ENCODE measurements at regions not wholly inside any gene's neighbourhood (a gene's known extent, or its start where the extent isn't known, plus 50 kb on each side); places are given as distances from the start of the nearest gene placed in this dataset.

GRCh38 chr10:29142516-29143314 lies 146.2 kb upstream of the LYZL1 start:
- H3K27ac ChIP-seq (ENCODE audit: extremely low read depth, low read depth, low read length), result no peak overlapping the region
- no peak overlapping the region for H3K4me3 ChIP-seq (ENCODE audit: low read depth, low read length)
- ChIA-PET CTCF (interaction anchor here (0.6 kb wide), 1 partner anchor 393 kb away, joined by 3 read pairs; no protein-coding TSS in a partner anchor), POLR2A (no interaction called here)
- no peak for TF ChIP-seq ZNF23 (tag by site-specific recombination; IDR thresholded peaks at IDR 0.05; ENCODE audit: borderline replicate concordance)
- no peak for TF ChIP-seq ZNF654 (tag by site-specific recombination; IDR thresholded peaks at IDR 0.05; ENCODE audit: low read depth)
- TF ChIP-seq, protein P1, sequence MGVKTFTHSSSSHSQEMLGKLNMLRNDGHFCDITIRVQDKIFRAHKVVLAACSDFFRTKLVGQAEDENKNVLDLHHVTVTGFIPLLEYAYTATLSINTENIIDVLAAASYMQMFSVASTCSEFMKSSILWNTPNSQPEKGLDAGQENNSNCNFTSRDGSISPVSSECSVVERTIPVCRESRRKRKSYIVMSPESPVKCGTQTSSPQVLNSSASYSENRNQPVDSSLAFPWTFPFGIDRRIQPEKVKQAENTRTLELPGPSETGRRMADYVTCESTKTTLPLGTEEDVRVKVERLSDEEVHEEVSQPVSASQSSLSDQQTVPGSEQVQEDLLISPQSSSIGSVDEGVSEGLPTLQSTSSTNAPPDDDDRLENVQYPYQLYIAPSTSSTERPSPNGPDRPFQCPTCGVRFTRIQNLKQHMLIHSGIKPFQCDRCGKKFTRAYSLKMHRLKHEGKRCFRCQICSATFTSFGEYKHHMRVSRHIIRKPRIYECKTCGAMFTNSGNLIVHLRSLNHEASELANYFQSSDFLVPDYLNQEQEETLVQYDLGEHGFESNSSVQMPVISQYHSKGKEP (tag by site-specific recombination; IDR thresholded peaks at IDR 0.05), result no peak
- TF ChIP-seq WT1 (tag by site-specific recombination; IDR thresholded peaks at IDR 0.05), result no peak
- H3K4me1 ChIP-seq (ENCODE audit: control insufficient read depth, insufficient read depth, low read length), result no peaks in the 10 kb centered on the region
- H3K36me3 ChIP-seq (ENCODE audit: control insufficient read depth in 2 of 2, insufficient read depth in 1 of 2, low read length in 2 of 2), result no peaks in the 10 kb centered on the region
- H3K9me3 ChIP-seq (ENCODE audit: control insufficient read depth, insufficient read depth, low read depth, low read length), result no peaks in the 10 kb centered on the region

GRCh38 chr10:29144126-29144525 lies 144.7 kb upstream of the LYZL1 start:
- Histone ChIP-seq H3K4me3 (ENCODE audit: low read depth, low read length) (no peak overlapping the region), H3K9me3 (ENCODE audit: control insufficient read depth, insufficient read depth, low read depth, low read length) (no peaks in the 10 kb centered on the region), H3K27ac (ENCODE audit: extremely low read depth, low read depth, low read length) (no peak overlapping the region), H3K36me3 (ENCODE audit: control insufficient read depth in 2 of 2, insufficient read depth in 1 of 2, low read length in 2 of 2) (no peaks in the 10 kb centered on the region), H3K4me1 (ENCODE audit: control insufficient read depth, insufficient read depth, low read length) (no peaks in the 10 kb centered on the region)
- POLR2A ChIA-PET, result interaction anchor here (1.0 kb wide), 1 partner anchor 525 kb away, joined by 3 read pairs; no protein-coding TSS in a partner anchor
- CTCF ChIA-PET, result interaction anchor here (1.3 kb wide), 1 partner anchor 160 kb away, joined by 3 read pairs; no protein-coding TSS in a partner anchor
- TF ChIP-seq KLF10 (tag by site-specific recombination; IDR thresholded peaks at IDR 0.05) (no peak), ZNF416 (tag by site-specific recombination; IDR thresholded peaks at IDR 0.05) (no peak), ZNF530 (tag by site-specific recombination; IDR thresholded peaks at IDR 0.05; ENCODE audit: low read depth) (no peak), ZNF768 (tag by site-specific recombination; IDR thresholded peaks at IDR 0.05) (no peak), SETDB1 (IDR thresholded peaks at IDR 0.05; ENCODE audit: insufficient read length, low read length) (no peak), PRDM6 (tag by site-specific recombination; IDR thresholded peaks at IDR 0.05) (no peak), ZNF626 (tag by site-specific recombination; IDR thresholded peaks at IDR 0.05) (no peak), ZNF561 (tag by site-specific recombination; IDR thresholded peaks at IDR 0.05; ENCODE audit: borderline replicate concordance) (no peak), ZNF555 (tag by site-specific recombination; conservative IDR thresholded peaks at IDR 0.05) (no peak), HOXA7 (CRISPR knock-in tag; IDR thresholded peaks at IDR 0.05; ENCODE audit: borderline replicate concordance) (no peak), ZNF596 (tag by site-specific recombination; IDR thresholded peaks at IDR 0.05) (no peak)

- TF ChIP-seq SCRT1 (tag by site-specific recombination; IDR thresholded peaks at IDR 0.05; ENCODE audit: borderline replicate concordance) (no peak), PRDM1 (tag by site-specific recombination; IDR thresholded peaks at IDR 0.05) (peak; percentile 70), ZNF184 (tag by site-specific recombination; IDR thresholded peaks at IDR 0.05) (no peak), ZNF202 (tag by site-specific recombination; IDR thresholded peaks at IDR 0.05; ENCODE audit: borderline replicate concordance) (no peak), ZNF391 (tag by site-specific recombination; IDR thresholded peaks at IDR 0.05; ENCODE audit: borderline replicate concordance, low read depth) (no peak), ZNF133 (tag by site-specific recombination; IDR thresholded peaks at IDR 0.05) (no peak), YY1 (tag by site-specific recombination; IDR thresholded peaks at IDR 0.05) (no peak)
- no peak overlapping the region for H3K4me3 ChIP-seq (ENCODE audit: low read depth, low read length)
- H3K36me3 ChIP-seq (ENCODE audit: control insufficient read depth in 2 of 2, insufficient read depth in 1 of 2, low read length in 2 of 2), result no peaks in the 10 kb centered on the region
- H3K9me3 ChIP-seq (ENCODE audit: control insufficient read depth, insufficient read depth, low read depth, low read length), result no peaks in the 10 kb centered on the region
- no peaks in the 10 kb centered on the region for H3K4me1 ChIP-seq (ENCODE audit: control insufficient read depth, insufficient read depth, low read length)
- ChIA-PET CTCF (interaction anchor here (0.6 kb wide), 1 partner anchor 482 kb away, joined by 3 read pairs; no protein-coding TSS in a partner anchor), POLR2A (no interaction called here)
- H3K27ac ChIP-seq (ENCODE audit: extremely low read depth, low read depth, low read length), result no peak overlapping the region
Measured at GRCh38 chr10:29146311-29147100, 142.4 kb upstream of the LYZL1 start.
